Stimulated activated memory B cell treated with anti-CD40 and anti-IgM and Interleukin-4, amounts not matched to agents 10 μg/mL and 1 μg/mL and 100 μg/mL, for 72 hours (primary cell): ENCODE measurements at regions not wholly inside any gene's neighbourhood (a gene's known extent, or its start where the extent isn't known, plus 50 kb on each side); places are given as distances from the start of the nearest gene placed in this dataset.
"Not testable (repeated sequence)": the region's sequence is repeated elsewhere in the genome, so short reads cannot be mapped to it uniquely, and the experiment has no call there.

ENCODE experiments used
- ATAC-seq: fragments of 150-1000 bp; cut with Tn5 transposase; 2 replicates; pipeline ENCODE4 v1.10.0; 2021
- H3K27ac Mint-ChIP-seq: one replicate; pipeline ENCODE4 v1.8.0; 2022; ENCODE audit warnings: mild to moderate bottlenecking, mixed read lengths
- H3K27me3 Mint-ChIP-seq: one replicate; pipeline ENCODE4 v1.8.0; 2022; ENCODE audit warnings: mixed read lengths
- H3K36me3 Mint-ChIP-seq: one replicate; pipeline ENCODE4 v1.8.0; 2022; ENCODE audit warnings: mixed read lengths
- H3K4me1 Mint-ChIP-seq: one replicate; pipeline ENCODE4 v1.8.0; 2022; ENCODE audit warnings: mixed read lengths
- H3K4me3 Mint-ChIP-seq: one replicate; pipeline ENCODE4 v1.8.0; 2022; ENCODE audit warnings: mild to moderate bottlenecking, moderate library complexity, mixed read lengths
- H3K9me3 Mint-ChIP-seq: one replicate; pipeline ENCODE4 v1.8.0; 2022; ENCODE audit warnings: mixed read lengths

GRCh38 chr6:27796736-27797481 lies 115.3 kb downstream of the OR2B2 start:
- not testable (repeated sequence) for H3K9me3 Mint-ChIP-seq, H3K4me3 Mint-ChIP-seq, ATAC-seq

GRCh38 chr6:27795697-27796494 lies 116.3 kb downstream of the OR2B2 start:
- ATAC-seq = peak; percentile 69
- Mint-ChIP-seq H3K27ac (no peak overlapping the region), H3K36me3 (no peaks in the 10 kb centered on the region), H3K27me3 (peaks cover 7% of the 10 kb centered on the region), H3K4me1 (peaks cover 20% of the 10 kb centered on the region), H3K9me3 (no peaks in the 10 kb centered on the region), H3K4me3 (no peak overlapping the region)

More at GRCh38 chr6:27796736-27797481, 115.3 kb downstream of the OR2B2 start:
- not testable (repeated sequence) for H3K27me3 Mint-ChIP-seq, H3K36me3 Mint-ChIP-seq, H3K27ac Mint-ChIP-seq
- peaks cover 12% of the 10 kb centered on the region for H3K4me1 Mint-ChIP-seq

GRCh38 chr6:27791182-27791943 lies 120.8 kb downstream of the OR2B2 start:
- Mint-ChIP-seq H3K27me3 (peaks cover 7% of the 10 kb centered on the region), H3K4me3 (peak overlapping the region; percentile 72), H3K36me3 (no peaks in the 10 kb centered on the region), H3K27ac (peak overlapping the region; percentile 11), H3K4me1 (peaks cover 20% of the 10 kb centered on the region), H3K9me3 (no peaks in the 10 kb centered on the region)
- ATAC-seq = no peak

- H3K4me3 Mint-ChIP-seq, ATAC-seq, H3K27me3 Mint-ChIP-seq, H3K36me3 Mint-ChIP-seq, H3K27ac Mint-ChIP-seq, H3K9me3 Mint-ChIP-seq: not testable (repeated sequence)
- H3K4me1 Mint-ChIP-seq = peaks cover 20% of the 10 kb centered on the region
Measured at GRCh38 chr6:27788376-27788775, 123.8 kb downstream of the OR2B2 start.

GRCh38 chr6:27786048-27786447 lies 126.1 kb downstream of the OR2B2 start:
- no peak overlapping the region for H3K27ac Mint-ChIP-seq
- H3K9me3 Mint-ChIP-seq = no peaks in the 10 kb centered on the region
- H3K4me3 Mint-ChIP-seq = no peak overlapping the region
- H3K27me3 Mint-ChIP-seq = no peaks in the 10 kb centered on the region
- H3K4me1 Mint-ChIP-seq = no peaks in the 10 kb centered on the region
- ATAC-seq = no peak
- no peaks in the 10 kb centered on the region for H3K36me3 Mint-ChIP-seq

GRCh38 chr6:27785294-27785693 lies 126.9 kb downstream of the OR2B2 start:
- H3K4me1 Mint-ChIP-seq = no peaks in the 10 kb centered on the region
- H3K9me3 Mint-ChIP-seq = no peaks in the 10 kb centered on the region
- H3K27ac Mint-ChIP-seq = no peak overlapping the region
- H3K36me3 Mint-ChIP-seq = no peaks in the 10 kb centered on the region
- H3K4me3 Mint-ChIP-seq = no peak overlapping the region
- H3K27me3 Mint-ChIP-seq = no peaks in the 10 kb centered on the region
- ATAC-seq = no peak

- no peak for ATAC-seq
- Mint-ChIP-seq H3K4me1 (no peaks in the 10 kb centered on the region), H3K36me3 (no peaks in the 10 kb centered on the region), H3K4me3 (no peak overlapping the region), H3K9me3 (no peaks in the 10 kb centered on the region), H3K27me3 (peaks cover 3% of the 10 kb centered on the region), H3K27ac (no peak overlapping the region)
Measured at GRCh38 chr6:27782748-27783147, 129.4 kb downstream of the OR2B2 start.

- Mint-ChIP-seq H3K4me1 (peaks cover 17% of the 10 kb centered on the region), H3K9me3 (peaks cover 2% of the 10 kb centered on the region), H3K36me3 (peaks cover 4% of the 10 kb centered on the region), H3K27ac (no peak overlapping the region), H3K4me3 (no peak overlapping the region), H3K27me3 (peaks cover 14% of the 10 kb centered on the region)
- no peak for ATAC-seq
Measured at GRCh38 chr6:27778625-27779417, 133.4 kb downstream of the OR2B2 start.

- peaks cover 28% of the 10 kb centered on the region for H3K4me1 Mint-ChIP-seq
- H3K27ac Mint-ChIP-seq = peak overlapping the region; percentile 28
- ATAC-seq = no peak
- H3K27me3 Mint-ChIP-seq = peaks cover 14% of the 10 kb centered on the region
- H3K9me3 Mint-ChIP-seq = peaks cover 2% of the 10 kb centered on the region
- peaks cover 4% of the 10 kb centered on the region for H3K36me3 Mint-ChIP-seq
- H3K4me3 Mint-ChIP-seq = no peak overlapping the region
Measured at GRCh38 chr6:27777614-27778355, 134.4 kb downstream of the OR2B2 start.

- Mint-ChIP-seq H3K4me1 (peaks cover 34% of the 10 kb centered on the region), H3K9me3 (peaks cover 2% of the 10 kb centered on the region), H3K27ac (peak overlapping the region; percentile 28), H3K27me3 (peaks cover 14% of the 10 kb centered on the region), H3K36me3 (peaks cover 4% of the 10 kb centered on the region), H3K4me3 (no peak overlapping the region)
- ATAC-seq = no peak
Measured at GRCh38 chr6:27777126-27777525, 135.1 kb downstream of the OR2B2 start.

- Mint-ChIP-seq H3K27me3 (peaks cover 14% of the 10 kb centered on the region), H3K4me1 (peaks cover 40% of the 10 kb centered on the region), H3K27ac (peak overlapping the region; percentile 28), H3K9me3 (peaks cover 2% of the 10 kb centered on the region), H3K36me3 (peaks cover 4% of the 10 kb centered on the region), H3K4me3 (no peak overlapping the region)
- ATAC-seq = no peak
Measured at GRCh38 chr6:27776504-27776903, 135.7 kb downstream of the OR2B2 start.

- H3K4me1 Mint-ChIP-seq = peaks cover 45% of the 10 kb centered on the region
- peaks cover 2% of the 10 kb centered on the region for H3K9me3 Mint-ChIP-seq
- peaks cover 4% of the 10 kb centered on the region for H3K36me3 Mint-ChIP-seq
- H3K4me3 Mint-ChIP-seq = no peak overlapping the region
- no peak for ATAC-seq
- peak overlapping the region; percentile 32 for H3K27ac Mint-ChIP-seq
- peaks cover 14% of the 10 kb centered on the region for H3K27me3 Mint-ChIP-seq
Measured at GRCh38 chr6:27775796-27776184, 136.4 kb downstream of the OR2B2 start.

- not testable (repeated sequence) for H3K36me3 Mint-ChIP-seq, ATAC-seq, H3K9me3 Mint-ChIP-seq, H3K4me3 Mint-ChIP-seq
- Mint-ChIP-seq H3K27ac (peak overlapping the region; percentile 32), H3K4me1 (peaks cover 45% of the 10 kb centered on the region), H3K27me3 (peaks cover 14% of the 10 kb centered on the region)
Measured at GRCh38 chr6:27775138-27775795, 136.9 kb downstream of the OR2B2 start.

- Mint-ChIP-seq H3K4me1 (peaks cover 45% of the 10 kb centered on the region), H3K4me3 (peak overlapping the region; percentile 38), H3K27ac (peak overlapping the region; percentile 88), H3K27me3 (peaks cover 14% of the 10 kb centered on the region)
- peak; percentile 71 for ATAC-seq
- not testable (repeated sequence) for H3K9me3 Mint-ChIP-seq, H3K36me3 Mint-ChIP-seq
Measured at GRCh38 chr6:27774264-27774600, 138.0 kb downstream of the OR2B2 start.
